GM18861 (cell line): ENCODE measurements at regions not wholly inside any gene's neighbourhood (a gene's known extent, or its start where the extent isn't known, plus 50 kb on each side); places are given as distances from the start of the nearest gene placed in this dataset.

ENCODE experiments used
- ATAC-seq: cut with Tn5 transposase; IDR thresholded peaks from one replicate; pipeline ENCODE4 v1.9.1; 2021; ENCODE audit not compliant: unreplicated experiment

DNA sequence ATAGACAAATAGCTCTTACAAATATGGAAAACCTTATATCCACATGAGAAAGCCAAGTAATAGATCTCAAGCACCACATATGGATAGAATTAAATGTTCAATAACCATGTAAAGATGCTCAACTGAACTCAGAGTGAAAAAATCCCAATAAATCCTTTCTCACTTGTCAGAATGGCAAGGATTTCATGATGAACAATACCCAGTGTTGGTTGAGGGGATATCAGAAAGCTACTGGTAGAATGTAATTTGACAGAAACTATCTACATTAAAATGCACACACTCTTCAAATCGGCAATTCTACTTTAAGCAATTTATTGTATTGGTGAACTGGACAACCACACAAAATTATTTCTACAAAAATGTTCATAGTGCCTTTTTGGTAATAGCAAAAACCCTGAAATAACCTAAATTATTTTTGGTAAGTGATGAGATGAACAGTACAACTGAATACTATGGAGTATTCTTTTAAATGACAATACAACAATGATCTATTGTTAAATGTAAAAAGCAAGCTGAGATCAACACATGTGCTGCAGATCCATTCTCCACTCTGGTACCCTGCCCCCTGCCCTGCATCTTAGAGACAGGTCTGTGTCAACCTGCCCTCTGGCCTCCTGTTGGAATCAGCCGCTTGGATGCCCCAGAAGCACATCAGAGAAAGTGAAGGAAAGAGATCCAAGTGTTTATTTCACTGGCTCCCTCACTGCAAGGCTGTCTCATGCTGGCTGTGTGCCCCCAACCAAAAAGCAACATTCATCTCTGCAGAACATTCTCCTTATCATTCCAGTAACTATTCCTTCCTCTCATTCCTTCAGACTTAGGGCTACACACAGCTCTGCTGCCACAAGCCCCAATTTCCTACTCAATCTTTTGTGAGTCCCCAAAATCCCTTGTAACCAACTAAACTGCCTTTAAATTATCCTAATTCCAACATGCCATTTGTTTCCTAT lies 442.5 kb downstream of the LRATD1 start:
- no peak for ATAC-seq

DNA sequence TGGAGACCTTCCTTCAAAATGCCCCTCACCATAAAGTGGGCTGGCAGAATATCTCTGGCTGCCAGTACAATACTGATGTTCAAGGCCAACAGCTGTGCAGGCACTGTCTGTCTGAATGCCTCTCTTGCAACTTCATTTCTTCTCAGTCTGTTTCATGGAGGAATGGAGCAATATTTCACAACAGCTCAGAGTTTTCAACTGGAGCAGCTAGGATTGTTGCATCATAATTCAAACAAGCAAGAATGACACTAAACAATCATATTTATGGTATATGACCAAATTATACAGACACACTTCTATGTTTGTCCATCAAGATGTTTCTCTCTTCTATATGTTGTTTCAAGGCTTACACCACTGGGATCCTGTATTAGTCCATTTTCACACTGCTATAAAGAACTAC lies 444.2 kb downstream of the LRATD1 start:
- ATAC-seq = no peak

DNA sequence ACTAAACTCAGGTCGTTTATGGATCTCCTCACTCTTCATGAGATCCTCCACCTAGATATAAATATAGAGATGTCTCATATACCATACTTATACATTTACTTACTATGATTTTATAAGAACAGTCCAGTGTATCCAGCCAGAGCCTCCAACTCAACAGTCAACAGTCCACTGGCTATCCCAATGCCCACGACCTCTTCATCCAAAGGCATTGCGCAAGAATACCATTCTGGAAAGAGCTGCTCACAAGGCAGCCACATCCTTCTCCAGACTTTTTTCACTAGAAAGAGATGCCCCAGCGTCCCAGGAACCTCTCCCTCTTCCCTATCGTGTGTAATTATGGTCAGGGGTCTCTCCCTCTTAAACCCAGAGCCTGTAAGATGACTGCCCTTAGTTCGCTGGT lies 448.8 kb downstream of the LRATD1 start:
- ATAC-seq = no peak

DNA sequence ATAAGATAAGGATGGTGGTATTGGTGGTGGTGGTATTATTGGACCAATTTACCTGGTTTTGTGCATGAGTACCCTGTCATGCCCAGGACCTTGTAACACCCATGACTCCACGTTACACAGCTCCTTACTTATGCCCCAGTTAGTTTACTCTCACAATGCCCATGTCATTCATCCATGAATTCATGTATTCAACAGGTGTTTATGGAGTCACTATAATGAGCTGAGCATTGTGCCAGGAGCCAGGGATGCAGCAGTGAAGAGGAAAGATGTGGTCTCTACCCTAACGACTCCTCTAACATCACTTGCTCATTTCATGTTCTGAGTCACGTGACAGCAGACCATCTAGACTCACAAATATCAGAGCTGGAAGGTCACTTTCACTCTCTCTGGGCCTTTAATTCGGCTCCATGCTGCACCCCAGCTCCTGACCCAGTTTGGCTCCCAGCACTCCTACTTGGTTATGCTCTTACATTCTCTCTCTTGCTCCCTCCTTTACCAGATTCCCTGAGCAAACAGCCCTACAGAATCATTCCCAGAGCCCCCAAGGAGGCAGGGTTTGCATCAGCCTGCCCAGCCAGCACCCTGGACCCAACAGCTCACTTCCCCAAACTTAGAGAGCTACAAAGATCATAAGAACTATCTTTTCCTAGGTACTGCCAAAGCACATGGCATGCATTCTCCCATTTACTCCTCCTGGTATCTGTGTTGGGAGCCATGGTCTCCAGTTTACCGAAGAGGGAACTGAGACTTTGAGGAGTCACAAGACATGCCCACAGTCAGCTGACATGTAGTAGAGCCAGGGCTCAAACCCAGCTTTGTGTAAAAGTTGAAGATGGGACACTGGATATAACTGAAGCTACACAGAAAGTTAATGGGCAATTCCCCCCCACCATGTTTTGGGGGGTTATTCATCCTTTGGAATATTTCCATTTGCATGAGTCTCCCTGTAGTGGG lies 449.9 kb downstream of the LRATD1 start:
- ATAC-seq = no peak

DNA sequence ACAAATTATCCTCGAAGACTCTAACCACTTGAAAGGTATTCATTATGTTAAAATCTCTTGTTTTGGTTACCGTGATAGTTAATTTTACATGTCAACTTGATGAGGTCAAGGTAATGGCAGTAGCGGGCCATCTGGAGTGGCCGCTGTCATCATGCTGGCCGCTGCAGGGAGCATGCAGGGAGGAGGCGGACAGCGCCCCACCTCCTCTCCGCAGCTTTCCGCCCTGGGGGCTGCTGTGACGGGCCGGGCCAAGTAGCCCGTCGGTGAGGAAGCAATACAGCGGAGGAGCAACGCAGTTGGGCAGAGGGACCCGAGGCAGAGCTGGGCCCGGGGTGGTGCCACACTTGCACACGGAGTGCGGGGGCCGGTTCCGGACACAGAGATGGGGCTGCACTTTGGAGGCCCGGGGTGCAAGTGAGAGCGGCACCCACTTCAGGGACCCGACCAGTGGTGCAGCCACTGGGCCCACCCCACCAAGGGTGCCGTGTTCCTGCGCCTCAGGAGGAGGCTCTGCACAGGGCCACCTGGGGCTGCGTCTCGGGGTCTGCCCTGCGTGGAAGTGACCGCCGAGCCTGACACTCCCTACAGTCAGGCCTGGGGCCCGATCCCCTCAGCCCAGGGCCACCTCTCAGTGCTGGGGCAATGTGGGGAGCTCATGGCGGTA lies 452.4 kb downstream of the LRATD1 start:
- no peak for ATAC-seq

DNA sequence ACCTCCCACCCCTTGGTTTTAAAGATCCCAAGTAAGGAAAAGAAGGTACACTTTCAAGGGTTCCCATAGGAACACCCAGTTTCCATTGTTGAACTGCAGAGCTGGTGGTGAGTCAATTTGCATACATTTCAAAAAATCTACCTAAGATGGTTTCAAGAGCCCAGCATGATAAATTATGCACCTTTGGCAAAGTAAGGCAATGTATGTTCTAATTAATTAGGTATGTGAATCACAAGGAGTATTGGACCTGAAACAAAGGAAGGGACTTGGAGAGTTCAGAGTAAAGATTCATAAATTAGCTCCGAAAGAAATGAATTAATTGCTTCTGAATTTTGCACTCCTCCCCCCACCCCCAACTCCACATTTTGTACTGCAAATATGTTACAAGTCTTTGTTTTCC lies 459.7 kb downstream of the LRATD1 start:
- no peak for ATAC-seq

DNA sequence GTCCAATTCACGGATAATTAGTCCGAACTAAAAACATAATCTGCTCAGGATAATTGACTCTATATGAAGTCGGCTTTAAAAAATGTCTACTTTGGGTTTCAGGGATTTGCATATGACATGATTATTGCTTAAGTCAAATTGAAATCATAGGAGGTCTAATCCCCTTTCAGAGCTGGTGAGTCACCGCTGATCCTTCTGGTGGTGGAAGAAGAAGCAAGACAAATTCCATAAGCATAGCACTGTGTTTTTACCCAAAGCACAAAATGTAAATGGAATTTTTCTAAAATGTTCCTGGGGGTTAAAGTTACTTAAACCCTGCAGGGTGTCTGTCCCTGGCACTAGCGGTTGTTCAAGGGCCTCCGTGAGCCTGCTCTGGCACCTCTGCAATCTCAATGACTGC lies 460.2 kb downstream of the LRATD1 start:
- ATAC-seq = no peak

DNA sequence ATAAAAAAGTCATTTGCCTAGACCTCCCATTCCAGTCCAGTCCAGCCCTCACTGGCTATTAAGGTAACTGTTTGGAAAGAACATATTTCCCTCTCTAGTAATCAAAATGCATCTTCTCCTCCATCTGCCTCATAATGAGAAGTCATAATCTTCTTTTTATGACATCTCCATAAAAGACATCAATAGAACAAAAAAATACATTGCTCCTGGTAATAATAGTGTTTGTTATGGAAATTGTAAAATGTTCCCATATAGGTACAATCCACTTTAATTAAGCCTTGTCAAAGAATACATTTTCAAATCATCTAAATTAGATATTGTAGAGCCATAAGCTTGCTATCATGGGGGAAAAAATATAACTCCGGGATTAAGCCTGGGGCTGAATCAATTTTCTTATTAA lies 461.6 kb downstream of the LRATD1 start:
- no peak for ATAC-seq

DNA sequence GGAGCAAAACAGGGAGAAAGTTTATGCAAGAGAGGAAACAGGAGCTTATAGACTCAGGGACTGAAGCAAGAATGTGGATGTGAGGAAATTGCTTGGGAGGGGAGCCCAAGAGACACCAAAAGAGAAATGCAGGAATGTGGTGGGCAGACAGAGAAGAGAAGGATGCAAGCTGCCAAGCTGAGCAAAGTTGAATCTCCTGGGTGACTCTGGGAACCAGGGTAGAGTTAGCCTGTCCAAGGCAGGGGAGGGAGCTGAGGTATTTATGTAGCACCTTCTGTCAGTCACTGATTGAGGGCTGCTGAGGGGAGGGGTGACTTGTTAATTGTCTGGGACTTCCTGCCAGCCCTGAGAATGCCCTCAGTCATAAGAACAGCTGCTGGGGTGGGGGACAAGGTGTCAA lies 464.3 kb downstream of the NBAS start:
- ATAC-seq = no peak

DNA sequence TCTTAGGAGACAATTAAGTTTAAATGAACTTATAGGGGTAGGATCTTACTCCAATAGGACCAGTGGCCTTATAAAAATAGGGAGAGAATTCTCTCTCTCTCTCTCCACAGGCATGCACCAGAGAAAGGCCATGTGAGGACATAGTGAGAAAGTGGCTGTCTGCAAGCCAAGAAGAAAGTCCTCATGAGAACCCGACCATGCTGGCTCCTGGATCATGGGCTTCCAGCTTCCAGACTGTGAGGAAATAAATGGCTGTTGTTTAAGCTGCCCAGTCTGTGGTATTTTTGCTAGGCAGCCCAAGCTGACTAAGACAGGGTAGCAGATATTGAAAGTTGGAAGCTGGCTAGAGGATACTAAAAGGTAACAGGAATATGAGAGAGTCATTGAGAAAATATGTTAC lies 454.0 kb downstream of the NBAS start:
- ATAC-seq = no peak

DNA sequence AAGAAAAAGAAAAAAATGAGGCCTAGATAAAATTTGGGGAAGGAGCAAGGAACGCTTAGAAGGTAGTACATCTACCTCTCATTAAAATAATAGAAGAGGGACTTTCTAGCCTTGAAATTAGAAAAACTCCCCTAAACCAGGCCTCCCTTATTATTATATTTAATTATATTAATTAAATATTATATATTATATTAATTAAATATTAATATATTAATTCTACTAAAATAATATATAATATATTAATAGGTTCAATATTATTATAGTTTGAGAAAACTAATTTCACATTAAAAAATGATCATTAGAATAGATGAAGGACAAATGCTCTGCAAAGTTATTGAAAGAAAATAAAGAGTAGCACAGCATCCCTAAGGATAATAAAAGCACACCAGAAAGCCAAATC lies 449.4 kb downstream of the NBAS start:
- no peak for ATAC-seq

DNA sequence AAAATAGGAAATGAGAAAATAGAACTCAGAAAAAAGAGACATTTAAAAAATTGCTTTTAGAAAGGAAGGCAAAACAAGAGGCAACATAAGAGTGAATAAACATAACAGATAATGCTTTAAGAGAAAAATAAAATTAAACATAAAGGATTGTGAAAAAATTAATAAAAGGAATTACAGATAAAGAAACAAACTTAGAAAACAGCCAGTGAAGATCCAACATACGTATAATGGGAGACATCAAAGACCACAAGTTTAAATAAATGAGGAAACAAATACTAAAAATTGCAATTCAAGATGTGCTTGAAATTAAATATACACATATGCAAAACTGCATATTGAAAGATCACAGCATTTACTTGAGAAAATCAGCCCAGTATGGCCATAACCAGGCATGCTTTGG lies 448.9 kb downstream of the NBAS start:
- no peak for ATAC-seq

DNA sequence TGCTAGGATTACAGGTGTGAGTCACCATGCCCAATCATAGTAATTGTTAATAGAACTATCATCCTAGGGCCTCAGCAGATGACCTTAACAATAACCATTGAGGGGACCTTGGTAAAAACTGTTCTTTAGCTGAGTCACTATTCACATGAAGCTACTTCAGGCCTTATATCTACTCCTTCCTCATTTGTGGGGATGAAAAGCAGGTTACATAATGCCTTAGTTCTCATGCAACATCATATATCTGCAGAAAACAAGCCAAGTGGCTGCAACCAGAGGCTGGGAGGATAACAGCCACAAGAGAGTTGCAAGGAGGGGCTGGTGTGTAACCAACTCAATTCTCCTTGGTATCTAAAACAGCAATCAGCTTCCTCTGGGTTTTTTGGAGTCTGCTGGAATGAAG lies 445.4 kb downstream of the NBAS start:
- ATAC-seq = no peak

DNA sequence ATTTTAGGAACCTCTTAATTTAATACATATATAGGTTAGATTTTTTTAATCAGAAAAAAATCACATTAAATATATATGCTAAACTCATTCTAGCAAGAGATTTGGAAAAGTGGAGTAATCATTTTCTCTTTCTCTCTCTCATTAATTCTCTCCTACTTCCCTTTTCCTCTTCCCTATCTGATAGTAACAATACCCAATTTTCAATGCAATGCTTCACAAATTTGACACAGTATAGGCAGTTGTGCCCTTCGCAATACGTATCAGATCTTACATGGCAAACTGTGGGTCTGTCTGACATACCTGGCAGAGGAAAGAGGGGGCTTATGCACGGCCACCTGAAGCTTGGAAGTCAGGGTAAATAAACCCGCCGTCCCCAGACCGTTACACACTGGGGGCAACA lies 444.3 kb downstream of the NBAS start:
- no peak for ATAC-seq
